Activated CD4-positive, alpha-beta T cell treated with anti-CD3 and anti-CD28 coated beads for 1 hour (primary cell): ENCODE measurements at regions not wholly inside any gene's neighbourhood (a gene's known extent, or its start where the extent isn't known, plus 50 kb on each side); places are given as distances from the start of the nearest gene placed in this dataset.
"Not testable (repeated sequence)": the region's sequence is repeated elsewhere in the genome, so short reads cannot be mapped to it uniquely, and the experiment has no call there.

ENCODE experiments used
- DNase-seq: peaks from one replicate; pipeline ENCODE4 v3.0.0-alpha.2; 2020

- no peak for DNase-seq
Observed at GRCh38 chr5:130937046-130937445, 228.0 kb downstream of the HINT1 start.

DNA sequence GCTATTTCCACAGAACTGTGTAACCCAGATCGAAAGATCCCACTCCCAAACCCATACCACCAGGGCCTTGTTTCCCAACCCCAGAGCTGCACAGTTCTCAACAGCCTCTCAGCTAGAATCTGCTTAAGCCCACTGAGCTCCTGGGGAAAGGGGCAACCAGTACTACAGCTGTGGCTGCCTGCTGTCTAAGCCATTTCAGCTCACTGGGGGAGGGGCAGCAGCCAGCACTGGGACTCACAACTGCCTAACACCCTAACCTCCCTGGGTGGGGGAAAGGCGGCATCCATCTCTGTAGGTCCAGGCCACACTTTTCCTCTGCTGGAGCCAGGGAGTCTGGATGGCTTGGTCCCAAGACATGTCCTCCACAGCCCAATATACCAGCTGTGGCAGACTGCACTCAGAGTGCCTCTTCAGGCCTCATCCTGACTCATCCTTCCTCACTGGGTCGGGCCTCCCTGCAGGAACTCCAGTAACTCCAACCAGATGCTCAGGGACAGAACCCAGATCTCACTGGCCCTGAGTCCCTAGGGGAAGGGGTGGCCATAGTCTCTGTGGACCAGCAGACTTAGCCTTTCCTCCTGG is 241.4 kb downstream of the HINT1 start:
- DNase-seq: no peak

GRCh38 chr5:130912088-130912487 is 253.0 kb downstream of the HINT1 start:
- no peak for DNase-seq

DNA sequence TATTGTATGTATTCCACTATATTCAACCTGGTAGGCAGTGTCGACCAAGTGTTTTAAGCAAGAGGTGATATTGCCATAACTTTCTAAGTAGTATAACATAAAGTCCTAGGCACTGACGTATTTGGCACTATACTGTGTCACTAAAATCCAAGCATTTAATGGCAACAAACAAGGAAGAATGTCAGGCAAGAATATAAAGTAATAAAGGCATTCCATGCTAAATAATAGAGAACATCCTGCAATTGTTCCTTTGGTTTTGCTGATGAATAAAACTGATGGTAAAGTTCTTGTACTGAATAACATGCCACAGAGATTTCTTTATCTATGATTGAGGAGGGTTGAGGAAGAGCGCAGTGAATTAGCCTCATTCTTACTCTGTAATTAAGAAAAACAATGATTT is 256.9 kb downstream of the HINT1 start:
- no peak for DNase-seq

DNA sequence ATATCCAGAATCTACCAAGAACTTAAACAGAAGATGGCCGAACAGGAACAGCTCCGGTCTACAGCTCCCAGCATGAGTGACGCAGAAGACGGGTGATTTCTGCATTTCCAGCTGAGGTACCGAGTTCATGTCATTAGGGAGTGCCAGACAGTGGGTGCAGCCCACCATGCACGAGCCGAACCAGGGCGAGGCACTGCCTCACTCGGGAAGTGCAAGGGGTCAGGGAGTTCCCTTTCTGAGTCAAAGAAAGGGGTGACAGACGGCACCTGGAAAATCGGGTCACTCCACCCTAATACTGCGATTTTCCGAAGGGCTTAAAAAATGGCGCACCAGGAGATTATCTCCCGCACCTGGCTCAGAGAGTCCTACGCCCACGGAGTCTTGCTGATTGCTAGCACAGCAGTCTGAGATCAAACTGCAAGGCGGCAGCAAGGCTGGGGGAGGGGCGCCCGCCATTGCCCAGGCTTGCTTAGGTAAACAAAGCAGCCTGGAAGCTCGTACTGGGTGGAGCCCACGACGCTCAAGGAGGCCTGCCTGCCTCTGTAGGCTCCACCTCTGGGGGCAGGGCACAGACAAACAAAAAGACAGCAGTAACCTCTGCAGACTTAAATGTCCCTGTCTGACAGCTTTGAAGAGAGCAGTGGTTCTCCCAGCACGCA is 267.4 kb downstream of the HINT1 start:
- DNase-seq: not testable (repeated sequence)

DNA sequence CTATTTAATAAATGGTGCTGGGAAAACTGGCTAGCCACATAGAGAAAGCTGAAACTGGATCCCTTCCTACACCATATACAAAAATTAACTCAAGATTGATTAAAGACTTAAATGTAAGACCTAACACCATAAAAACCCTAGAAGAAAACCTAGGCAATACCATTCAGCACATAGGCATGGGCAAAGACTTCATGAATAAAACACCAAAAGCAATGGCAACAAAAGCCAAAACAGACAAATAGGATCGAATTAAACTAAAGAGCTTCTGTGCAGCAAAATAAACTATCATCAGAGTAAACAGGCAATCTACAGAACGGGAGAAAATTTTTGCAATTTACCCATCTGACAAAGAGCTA is 267.9 kb downstream of the HINT1 start:
- not testable (repeated sequence) for DNase-seq

DNA sequence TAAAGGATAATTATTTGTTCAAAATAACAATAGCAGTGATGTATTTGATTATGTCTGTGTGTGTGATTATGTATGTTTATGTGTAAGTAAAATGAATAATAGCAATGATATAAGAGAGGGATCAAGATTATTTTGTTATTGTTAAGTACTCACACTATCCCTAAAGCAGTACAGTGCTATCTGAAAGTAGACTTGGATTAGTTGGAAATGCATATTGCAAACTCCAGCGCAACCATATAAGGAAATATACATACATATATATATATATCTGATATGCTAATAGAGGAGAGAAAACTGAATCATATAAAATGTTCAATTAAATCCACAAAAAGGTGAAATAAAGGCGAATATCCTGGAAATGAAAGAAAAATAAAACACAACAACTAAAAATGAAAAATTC is 268.4 kb downstream of the HINT1 start:
- DNase-seq: no peak

DNA sequence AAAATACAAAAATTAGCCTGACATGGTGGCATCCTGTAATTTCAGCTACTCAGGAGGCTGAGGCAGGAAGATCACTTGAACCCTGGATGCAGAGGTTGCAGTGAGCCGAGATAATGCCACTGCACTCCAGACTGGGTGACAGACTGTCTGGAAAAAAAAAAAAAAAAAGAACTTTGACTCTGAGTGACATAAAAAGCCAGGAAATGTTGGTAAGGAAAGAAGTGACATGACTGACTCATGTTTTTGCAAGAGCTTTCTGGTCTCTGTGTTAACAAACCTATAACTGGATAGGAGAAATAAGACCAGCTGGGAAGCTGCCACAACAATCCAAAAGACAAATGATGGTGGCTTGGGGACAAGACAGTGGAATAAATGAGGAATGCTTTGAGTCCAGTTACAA is 272.1 kb downstream of the HINT1 start:
- DNase-seq: no peak

DNA sequence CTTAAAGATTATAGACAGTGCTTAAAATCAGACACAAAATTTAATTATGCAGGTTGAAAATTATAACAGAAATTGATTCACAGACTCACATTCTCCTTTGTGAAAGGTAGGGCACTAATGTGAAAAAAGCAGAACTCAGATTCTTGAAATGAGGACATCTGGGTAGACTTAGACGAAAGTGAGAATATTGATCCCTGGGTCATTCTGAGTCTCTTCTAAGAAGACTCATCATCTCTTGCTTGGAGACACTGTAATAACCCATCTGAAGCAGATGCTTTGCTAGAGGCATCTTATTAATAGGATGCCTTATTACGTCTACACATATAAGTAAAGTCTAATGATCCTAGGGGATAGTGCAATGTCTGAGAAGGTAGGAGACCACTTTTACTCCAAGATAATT is 274.4 kb downstream of the HINT1 start:
- DNase-seq: no peak

DNA sequence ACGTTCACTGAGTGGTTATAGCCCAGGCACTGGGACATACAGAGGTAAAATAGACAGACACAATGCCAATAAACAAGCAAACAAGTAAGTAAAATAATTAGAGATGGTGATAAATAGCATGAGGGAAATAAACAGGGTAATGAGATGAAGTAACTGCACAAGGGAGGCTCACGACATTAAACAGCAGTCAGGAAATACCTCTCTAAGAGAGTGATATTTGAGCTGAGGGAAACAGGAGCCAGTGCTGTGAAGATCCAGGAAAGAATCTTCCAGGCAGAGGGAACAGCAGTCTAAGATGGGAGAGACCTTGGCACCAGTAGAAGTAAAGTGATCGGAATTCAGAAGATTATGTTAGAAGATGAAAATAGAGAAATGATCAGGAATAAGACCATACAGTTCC is 279.4 kb downstream of the HINT1 start:
- DNase-seq: no peak

DNA sequence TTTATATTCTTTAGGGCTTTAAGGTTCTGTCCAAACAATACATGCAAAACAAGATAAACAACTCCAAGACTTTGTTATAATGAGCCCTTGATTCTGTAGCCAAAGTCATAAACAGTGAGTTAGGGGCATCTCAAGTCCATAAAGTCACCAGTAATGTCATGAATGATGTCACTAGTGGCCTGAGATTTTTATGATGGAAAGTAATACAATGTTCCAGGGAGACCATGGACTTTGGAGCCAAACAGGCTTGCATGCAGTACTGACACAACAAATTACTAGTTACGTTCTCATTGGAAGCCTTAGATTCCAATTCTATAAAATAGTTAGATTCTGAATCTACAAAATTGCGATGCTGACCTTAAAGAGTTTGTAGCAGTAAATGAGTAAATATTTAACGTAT is 280.0 kb downstream of the HINT1 start:
- DNase-seq: no peak

DNA sequence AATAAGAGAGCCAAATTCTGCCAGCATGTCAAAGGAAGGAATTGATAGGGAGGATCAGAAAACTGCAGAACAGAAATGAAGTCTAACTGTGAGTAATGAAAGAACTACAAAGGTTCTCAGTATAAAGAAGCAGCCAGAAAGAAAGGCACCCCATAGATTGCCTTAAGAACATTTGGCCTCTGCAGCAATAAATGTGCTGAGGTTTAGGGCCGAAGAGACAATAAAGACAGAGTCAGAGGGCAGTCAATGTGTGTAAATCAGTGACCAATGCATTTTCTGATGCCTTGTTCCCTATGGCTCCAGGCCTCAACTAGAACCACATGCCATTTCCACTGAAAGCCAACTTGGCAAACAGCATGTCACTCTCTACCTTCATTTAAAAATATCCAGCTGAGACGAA is 281.0 kb downstream of the HINT1 start:
- no peak for DNase-seq

DNA sequence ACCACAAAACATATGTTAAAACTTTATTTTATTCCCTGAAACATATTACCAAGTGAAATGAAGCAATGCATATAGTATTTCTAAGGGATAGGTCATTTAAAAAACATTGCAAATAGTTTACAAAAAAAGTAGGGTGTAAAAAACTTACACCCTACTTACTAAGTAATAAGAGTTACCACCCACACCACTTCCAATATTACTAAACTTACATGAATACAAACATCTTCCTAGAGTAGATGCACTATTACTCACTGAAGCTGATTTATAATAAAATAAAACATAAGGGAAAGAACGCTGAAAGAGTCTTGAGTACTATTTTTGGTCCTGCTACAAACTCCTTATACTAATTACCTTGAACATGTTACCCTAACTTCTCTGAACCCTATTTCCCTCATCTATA is 289.4 kb downstream of the HINT1 start:
- DNase-seq: no peak

- no peak for DNase-seq
Observed at GRCh38 chr5:130874861-130875417, 290.1 kb downstream of the HINT1 start.

GRCh38 chr5:130871346-130872086 is 293.5 kb downstream of the HINT1 start:
- DNase-seq: no peak

GRCh38 chr5:130870691-130871090 is 294.4 kb downstream of the HINT1 start:
- no peak for DNase-seq

- DNase-seq: no peak
Observed at GRCh38 chr5:130868186-130868840, 296.7 kb downstream of the HINT1 start.

DNA sequence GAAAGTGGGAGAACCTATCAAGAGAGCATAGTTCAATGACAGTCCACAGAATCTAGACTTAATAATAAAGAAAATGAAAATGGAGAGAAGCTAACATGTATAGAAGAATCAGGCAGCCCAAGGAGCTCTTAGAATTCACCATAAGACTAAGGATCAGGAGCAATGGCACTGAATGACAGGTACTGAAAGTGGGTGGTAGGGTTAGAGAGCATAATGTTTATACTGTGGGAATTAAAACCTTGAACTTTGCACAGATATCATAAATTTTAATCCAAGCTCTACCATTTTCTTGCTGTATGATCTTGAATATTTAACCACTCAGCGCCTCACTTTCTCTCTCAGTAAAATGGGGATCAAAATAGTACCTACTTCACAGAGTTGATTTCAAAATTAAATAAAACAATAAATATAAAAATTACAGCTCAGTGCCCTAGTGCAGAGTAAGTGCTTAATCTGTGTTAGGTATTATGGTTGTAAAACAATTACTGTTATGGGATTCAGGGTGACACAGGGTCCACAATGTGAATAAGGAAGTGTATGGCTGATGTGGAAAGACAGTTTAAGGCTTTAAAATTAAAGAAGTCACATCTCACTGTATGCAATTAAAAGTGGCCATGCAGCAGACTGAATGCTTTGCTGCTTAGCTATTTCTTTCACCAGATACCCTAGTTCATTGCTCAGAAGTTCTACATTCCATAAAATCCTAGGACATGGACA is 319.8 kb downstream of the HINT1 start:
- DNase-seq: no peak

- DNase-seq: no peak
Observed at GRCh38 chr5:130836729-130837649, 328.1 kb downstream of the HINT1 start.

- DNase-seq: not testable (repeated sequence)
Observed at GRCh38 chr5:130817598-130818384, 347.3 kb downstream of the HINT1 start.

DNA sequence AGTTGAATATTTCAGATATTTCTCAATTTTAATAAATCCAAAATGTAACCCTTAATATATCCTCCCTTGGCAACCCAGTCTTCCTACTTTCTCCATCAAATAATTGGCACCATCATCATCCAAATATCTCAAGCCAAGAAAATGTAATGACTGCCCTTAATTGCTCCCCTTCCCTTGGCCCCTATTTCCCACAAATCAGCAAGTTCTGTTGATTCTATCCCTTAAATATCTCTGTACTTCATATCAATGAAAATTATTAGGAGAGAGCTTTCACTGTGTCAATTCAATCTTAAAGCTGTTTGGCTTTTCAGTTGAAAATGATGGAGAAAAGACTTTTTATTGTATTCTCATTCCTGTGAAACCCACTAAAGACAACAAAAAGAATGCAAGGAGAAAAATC is 349.8 kb downstream of the HINT1 start:
- DNase-seq: no peak
